ENCODE measurements at regions not wholly inside any gene's neighbourhood (a gene's known extent, or its start where the extent isn't known, plus 50 kb on each side); places are given as distances from the start of the nearest gene placed in this dataset.

DNA sequence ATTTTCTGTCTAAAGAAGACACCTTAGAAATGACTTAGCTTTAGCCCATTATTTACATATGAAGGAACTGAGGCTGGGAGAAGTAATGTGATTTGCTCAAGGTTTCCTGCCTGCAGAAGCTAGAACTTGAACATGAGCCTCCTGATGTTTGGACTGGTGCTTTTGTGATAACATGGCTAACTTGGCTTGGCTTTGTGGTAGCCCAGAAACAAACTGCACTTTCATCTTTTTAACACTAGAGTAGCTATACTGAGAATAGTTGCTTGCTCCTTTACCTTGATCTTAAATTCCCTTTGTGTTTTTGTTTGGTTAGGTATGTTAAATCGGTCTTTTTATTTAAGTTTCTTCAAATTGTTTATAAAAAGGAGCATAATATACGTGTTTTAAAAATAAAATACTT, 163.5 kb upstream of the MANEA start:
- TF ChIP-seq, protein P1, sequence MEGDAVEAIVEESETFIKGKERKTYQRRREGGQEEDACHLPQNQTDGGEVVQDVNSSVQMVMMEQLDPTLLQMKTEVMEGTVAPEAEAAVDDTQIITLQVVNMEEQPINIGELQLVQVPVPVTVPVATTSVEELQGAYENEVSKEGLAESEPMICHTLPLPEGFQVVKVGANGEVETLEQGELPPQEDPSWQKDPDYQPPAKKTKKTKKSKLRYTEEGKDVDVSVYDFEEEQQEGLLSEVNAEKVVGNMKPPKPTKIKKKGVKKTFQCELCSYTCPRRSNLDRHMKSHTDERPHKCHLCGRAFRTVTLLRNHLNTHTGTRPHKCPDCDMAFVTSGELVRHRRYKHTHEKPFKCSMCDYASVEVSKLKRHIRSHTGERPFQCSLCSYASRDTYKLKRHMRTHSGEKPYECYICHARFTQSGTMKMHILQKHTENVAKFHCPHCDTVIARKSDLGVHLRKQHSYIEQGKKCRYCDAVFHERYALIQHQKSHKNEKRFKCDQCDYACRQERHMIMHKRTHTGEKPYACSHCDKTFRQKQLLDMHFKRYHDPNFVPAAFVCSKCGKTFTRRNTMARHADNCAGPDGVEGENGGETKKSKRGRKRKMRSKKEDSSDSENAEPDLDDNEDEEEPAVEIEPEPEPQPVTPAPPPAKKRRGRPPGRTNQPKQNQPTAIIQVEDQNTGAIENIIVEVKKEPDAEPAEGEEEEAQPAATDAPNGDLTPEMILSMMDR (IDR thresholded peaks at IDR 0.05; ENCODE audit: extremely low read depth in 1 of 2, insufficient read depth in 1 of 2, low read depth in 1 of 2, low read length in 2 of 2) = no peak
- TF ChIP-seq POLR2AphosphoS5 (IDR thresholded peaks at IDR 0.05; ENCODE audit: insufficient read depth, low read depth, low read length) (no peak), POLR2A (IDR thresholded peaks at IDR 0.05; ENCODE audit: low read depth, low read length) (no peak)
- TF ChIP-seq, protein P2, sequence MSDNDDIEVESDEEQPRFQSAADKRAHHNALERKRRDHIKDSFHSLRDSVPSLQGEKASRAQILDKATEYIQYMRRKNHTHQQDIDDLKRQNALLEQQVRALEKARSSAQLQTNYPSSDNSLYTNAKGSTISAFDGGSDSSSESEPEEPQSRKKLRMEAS (IDR thresholded peaks at IDR 0.05; ENCODE audit: insufficient read depth, insufficient read length) = no peak

Measured in endothelial cell of umbilical vein (primary cell).